PC-3 (cell line): ENCODE measurements at regions not wholly inside any gene's neighbourhood (a gene's known extent, or its start where the extent isn't known, plus 50 kb on each side); places are given as distances from the start of the nearest gene placed in this dataset.
A peak's percentile ranks its signal among the peaks of the same experiment; 100 is the strongest.

Experiments used
- ATAC-seq: fragments of 200-7000 bp; cut with Tn5 transposase; 2 replicates; pipeline ENCODE4 v1.9.1; 2020; ENCODE audit warnings: mild to moderate bottlenecking, moderate library complexity
- BruUV-seq: library from RNA; stranded (reverse); fragments of 400-500 nt; replicated peaks from 2 replicates; lab custom pipeline; 2021; lab: Mats Ljungman, UMichigan
- CTCF ChIA-PET: fragments of 300-600 bp; sonication (Branson Sonifier 250); formaldehyde crosslinking; loops from one replicate; lab custom pipeline; 2022; ENCODE audit warnings: antibody characterized with exemption; lab: Charles Lee
- POLR2A ChIA-PET: fragments of 300-600 bp; sonication (Branson Sonifier 250); formaldehyde crosslinking; loops from one replicate; lab custom pipeline; 2022; ENCODE audit warnings: antibody characterized with exemption; ENCODE audit not compliant: unreplicated experiment; lab: Charles Lee
- DNase-seq: peaks from one replicate; pipeline ENCODE4 v3.0.0-alpha.2; 2015
- H2AFZ ChIP-seq: fragments of 300-600 bp; sonication (generic); 2 replicates; pipeline ENCODE4 v1.6.0; 2016; ENCODE audit warnings: antibody characterized with exemption, low read length
- H3F3A ChIP-seq: fragments of 300-600 bp; sonication (generic); one replicate; pipeline ENCODE4 v1.6.0; 2017; ENCODE audit warnings: antibody characterized with exemption, low read length, control low read depth, mild to moderate bottlenecking; ENCODE audit not compliant: unreplicated experiment
- H3K27ac ChIP-seq: fragments of 300-600 bp; sonication (generic); 2 replicates; pipeline ENCODE4 v1.5.1; 2016; ENCODE audit warnings: mild to moderate bottlenecking, low read length
- H3K27me3 ChIP-seq: fragments of 300-600 bp; sonication (generic); 2 replicates; pipeline ENCODE4 v1.6.1; 2016; ENCODE audit warnings: low read length, mixed read lengths
- H3K36me3 ChIP-seq: fragments of 300-600 bp; sonication (generic); 2 replicates; pipeline ENCODE4 v1.6.1; 2016; ENCODE audit warnings: low read depth, mixed run types, low read length, mixed read lengths
- H3K4me1 ChIP-seq: fragments of 300-600 bp; sonication (generic); 2 replicates; pipeline ENCODE4 v1.5.1; 2016; ENCODE audit warnings: low read length; ENCODE audit not compliant: insufficient read depth
- H3K4me2 ChIP-seq: fragments of 300-600 bp; sonication (generic); 2 replicates; pipeline ENCODE4 v1.6.0; 2016; ENCODE audit warnings: low read length
- H3K4me3 ChIP-seq: fragments of 300-600 bp; sonication (generic); 2 replicates; pipeline ENCODE4 v1.5.1; 2016; ENCODE audit warnings: mild to moderate bottlenecking, low read length, mixed read lengths
- H3K79me2 ChIP-seq: fragments of 300-600 bp; sonication (generic); 2 replicates; pipeline ENCODE4 v1.6.1; 2017; ENCODE audit warnings: low read length, mixed read lengths
- H3K9ac ChIP-seq: fragments of 300-600 bp; sonication (generic); 2 replicates; pipeline ENCODE4 v1.6.0; 2016; ENCODE audit warnings: mild to moderate bottlenecking, low read length
- H3K9me2 ChIP-seq: fragments of 300-600 bp; sonication (generic); replicated peaks from 2 replicates; pipeline ENCODE4 v1.6.1; 2016; ENCODE audit warnings: mixed run types, low read length, mixed read lengths
- H3K9me3 ChIP-seq: fragments of 300-600 bp; sonication (generic); 2 replicates; pipeline ENCODE4 v1.6.1; 2016; ENCODE audit warnings: low read length, mixed read lengths
- H4K20me1 ChIP-seq: fragments of 300-600 bp; sonication (generic); 2 replicates; pipeline ENCODE4 v1.6.1; 2016; ENCODE audit warnings: low read length, mixed read lengths
- EZH2 ChIP-seq: fragments of 300-600 bp; sonication (generic); IDR thresholded peaks from one replicate; pipeline ENCODE4 v1.6.1; 2017; ENCODE audit warnings: antibody characterized with exemption, mild to moderate bottlenecking, low read length; ENCODE audit not compliant: unreplicated experiment
- EZH2phosphoT487 ChIP-seq: fragments of 300-600 bp; sonication (generic); IDR thresholded peaks from 2 replicates; pipeline ENCODE4 v1.6.1; 2018; ENCODE audit warnings: mild to moderate bottlenecking, antibody characterized with exemption, low read length, borderline replicate concordance
- intact Hi-C: fragments of 100-400 bp; cut with micrococcal nuclease; formaldehyde crosslinking; loops from 2 replicates; pipeline ENCODE4 v1.9.0; 2023
- TF ChIP-seq, protein P1 (sequence below): fragments of 300-600 bp; sonication (generic); conservative IDR thresholded peaks from 2 replicates; pipeline ENCODE4 v1.5.1; 2017; ENCODE audit warnings: antibody characterized with exemption, low read depth, mild to moderate bottlenecking, low read length

DNA sequence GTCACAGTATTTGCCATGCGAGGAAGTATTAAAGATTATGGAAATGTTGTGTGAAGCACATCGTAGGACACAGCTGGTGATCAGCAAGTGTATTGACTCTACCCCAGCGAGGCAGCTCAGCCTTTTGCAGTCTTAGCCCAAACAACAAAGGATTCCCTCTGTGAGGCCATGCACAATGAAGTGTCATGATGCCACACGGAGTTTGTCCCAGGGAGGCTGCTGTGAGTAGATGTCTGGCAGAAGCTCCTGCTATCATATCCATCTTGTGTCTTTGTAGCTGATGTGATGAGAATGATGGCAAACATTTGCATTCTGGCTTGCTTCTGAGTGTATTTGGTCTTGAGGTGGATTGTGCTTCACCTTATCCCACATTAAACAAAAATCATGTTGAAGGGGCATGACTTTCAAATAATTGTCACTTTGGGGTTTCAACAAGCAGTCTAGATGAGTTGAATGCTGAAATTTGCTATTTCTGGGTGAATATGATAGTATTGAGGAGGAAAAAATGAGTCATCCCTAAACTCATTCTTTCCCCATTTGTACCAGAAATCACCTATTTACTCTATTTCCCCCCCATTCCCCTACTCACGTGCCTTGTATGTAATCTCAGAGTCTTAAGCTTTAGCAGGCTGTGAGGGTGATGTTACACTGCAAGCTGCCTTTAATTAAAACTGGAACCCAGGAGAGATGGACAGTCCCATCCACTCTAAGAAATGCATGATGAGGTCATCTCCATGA lies 273.5 kb downstream of the RNF144A start:
- no TSS peak for BruUV-seq
- ChIA-PET CTCF (no interaction called here), POLR2A (interaction anchor here (0.5 kb wide), 1 partner anchor 10 kb away, joined by 26 read pairs; no protein-coding TSS in a partner anchor)
- Histone ChIP-seq H3K27me3 (no peaks in the 10 kb centered on the region), H3K4me1 (peaks cover 10% of the 10 kb centered on the region; the same call in 1 of the 2 replicates), H2AFZ (no peak overlapping the region), H3K79me2 (no peaks in the 10 kb centered on the region), H3K36me3 (no peaks in the 10 kb centered on the region), H3K4me2 (no peak overlapping the region), H4K20me1 (no peaks in the 10 kb centered on the region), H3F3A (no peaks in the 10 kb centered on the region), H3K9ac (no peak overlapping the region), H3K27ac (no peak overlapping the region), H3K4me3 (no peak overlapping the region), H3K9me3 (no peaks in the 10 kb centered on the region), H3K9me2 (no peaks in the 10 kb centered on the region)
- intact Hi-C loops, result no loop called here
- TF ChIP-seq, protein P1, sequence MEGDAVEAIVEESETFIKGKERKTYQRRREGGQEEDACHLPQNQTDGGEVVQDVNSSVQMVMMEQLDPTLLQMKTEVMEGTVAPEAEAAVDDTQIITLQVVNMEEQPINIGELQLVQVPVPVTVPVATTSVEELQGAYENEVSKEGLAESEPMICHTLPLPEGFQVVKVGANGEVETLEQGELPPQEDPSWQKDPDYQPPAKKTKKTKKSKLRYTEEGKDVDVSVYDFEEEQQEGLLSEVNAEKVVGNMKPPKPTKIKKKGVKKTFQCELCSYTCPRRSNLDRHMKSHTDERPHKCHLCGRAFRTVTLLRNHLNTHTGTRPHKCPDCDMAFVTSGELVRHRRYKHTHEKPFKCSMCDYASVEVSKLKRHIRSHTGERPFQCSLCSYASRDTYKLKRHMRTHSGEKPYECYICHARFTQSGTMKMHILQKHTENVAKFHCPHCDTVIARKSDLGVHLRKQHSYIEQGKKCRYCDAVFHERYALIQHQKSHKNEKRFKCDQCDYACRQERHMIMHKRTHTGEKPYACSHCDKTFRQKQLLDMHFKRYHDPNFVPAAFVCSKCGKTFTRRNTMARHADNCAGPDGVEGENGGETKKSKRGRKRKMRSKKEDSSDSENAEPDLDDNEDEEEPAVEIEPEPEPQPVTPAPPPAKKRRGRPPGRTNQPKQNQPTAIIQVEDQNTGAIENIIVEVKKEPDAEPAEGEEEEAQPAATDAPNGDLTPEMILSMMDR, result no peak
- no peak for TF ChIP-seq EZH2phosphoT487
- TF ChIP-seq EZH2, result no peak
- no peak for ATAC-seq
- no peak for DNase-seq

DNA sequence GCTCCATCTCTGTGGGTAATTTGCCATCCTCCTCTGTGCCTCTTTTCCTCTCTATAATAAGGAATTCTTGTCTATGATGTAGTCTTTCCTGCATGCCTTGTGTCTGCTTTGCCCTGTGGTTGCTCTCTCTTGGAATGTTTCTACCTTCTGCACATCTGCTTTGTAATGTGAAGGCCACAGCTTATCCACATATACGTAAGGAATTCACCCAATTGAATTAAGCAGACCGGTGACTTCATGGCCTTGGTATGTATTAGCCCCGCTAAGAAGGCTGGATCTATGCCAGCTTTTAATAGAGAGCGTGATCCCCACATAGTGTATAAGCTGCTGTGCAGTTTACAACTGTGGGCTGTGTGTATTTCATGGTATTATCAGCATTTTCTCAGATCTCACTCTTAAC lies 274.7 kb downstream of the RNF144A start:
- no peak overlapping the region for H3K4me3 ChIP-seq
- H3K27ac ChIP-seq, result no peak overlapping the region
- H3K9me3 ChIP-seq, result no peaks in the 10 kb centered on the region
- peak overlapping the region; percentile 29; the same call in 1 of the 2 replicates for H3K4me2 ChIP-seq
- intact Hi-C loops, result no loop called here
- H2AFZ ChIP-seq, result no peak overlapping the region
- no peak overlapping the region for H3K9ac ChIP-seq
- no peaks in the 10 kb centered on the region for H3K27me3 ChIP-seq
- no peaks in the 10 kb centered on the region for H3F3A ChIP-seq
- H3K79me2 ChIP-seq, result no peaks in the 10 kb centered on the region
- H4K20me1 ChIP-seq, result no peaks in the 10 kb centered on the region
- peak; percentile 88 for ATAC-seq
- TF ChIP-seq EZH2 (no peak), EZH2phosphoT487 (no peak)
- TF ChIP-seq, protein P1, result no peak
- no peaks in the 10 kb centered on the region for H3K9me2 ChIP-seq
- DNase-seq, result peak; percentile 90
- H3K36me3 ChIP-seq, result no peaks in the 10 kb centered on the region
- H3K4me1 ChIP-seq, result peaks cover 10% of the 10 kb centered on the region; the same call in 1 of the 2 replicates
- ChIA-PET CTCF (no interaction called here), POLR2A (no interaction called here)
- no TSS peak for BruUV-seq

DNA sequence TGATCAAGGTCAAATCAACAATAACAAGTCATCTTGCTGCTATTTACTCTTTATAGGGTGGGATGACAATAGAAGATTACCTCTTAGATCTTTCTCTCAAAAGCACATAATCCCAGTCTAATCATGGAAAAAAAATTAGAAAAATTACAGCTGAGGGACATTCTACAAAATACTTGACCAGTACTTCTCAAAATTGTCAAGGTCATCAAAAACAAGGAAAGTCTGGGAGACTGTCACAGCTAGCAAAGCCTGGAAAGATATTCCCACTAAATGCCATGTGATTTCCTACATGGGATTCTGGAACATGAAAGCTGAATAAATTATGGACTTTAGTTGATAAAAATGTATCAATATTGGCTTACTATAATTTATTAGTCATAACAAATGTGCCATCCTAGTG lies 276.2 kb downstream of the RNF144A start:
- no peak for ATAC-seq
- peaks cover 10% of the 10 kb centered on the region; the same call in 1 of the 2 replicates for H3K4me1 ChIP-seq
- no peaks in the 10 kb centered on the region for H3K36me3 ChIP-seq
- no peaks in the 10 kb centered on the region for H3K9me3 ChIP-seq
- no peak overlapping the region for H3K4me3 ChIP-seq
- no peaks in the 10 kb centered on the region for H3K27me3 ChIP-seq
- no peaks in the 10 kb centered on the region for H4K20me1 ChIP-seq
- no TSS peak for BruUV-seq
- DNase-seq, result no peak
- TF ChIP-seq EZH2 (no peak), EZH2phosphoT487 (no peak)
- TF ChIP-seq, protein P1, result no peak
- no peak overlapping the region for H2AFZ ChIP-seq
- ChIA-PET POLR2A (no interaction called here), CTCF (no interaction called here)
- no peaks in the 10 kb centered on the region for H3K79me2 ChIP-seq
- H3K9me2 ChIP-seq, result no peaks in the 10 kb centered on the region
- H3K4me2 ChIP-seq, result no peak overlapping the region
- H3K27ac ChIP-seq, result no peak overlapping the region
- H3F3A ChIP-seq, result no peaks in the 10 kb centered on the region
- no peak overlapping the region for H3K9ac ChIP-seq
- intact Hi-C loops, result no loop called here
